ENCODE measurements at regions not wholly inside any gene's neighbourhood (a gene's known extent, or its start where the extent isn't known, plus 50 kb on each side); places are given as distances from the start of the nearest gene placed in this dataset.

DNA sequence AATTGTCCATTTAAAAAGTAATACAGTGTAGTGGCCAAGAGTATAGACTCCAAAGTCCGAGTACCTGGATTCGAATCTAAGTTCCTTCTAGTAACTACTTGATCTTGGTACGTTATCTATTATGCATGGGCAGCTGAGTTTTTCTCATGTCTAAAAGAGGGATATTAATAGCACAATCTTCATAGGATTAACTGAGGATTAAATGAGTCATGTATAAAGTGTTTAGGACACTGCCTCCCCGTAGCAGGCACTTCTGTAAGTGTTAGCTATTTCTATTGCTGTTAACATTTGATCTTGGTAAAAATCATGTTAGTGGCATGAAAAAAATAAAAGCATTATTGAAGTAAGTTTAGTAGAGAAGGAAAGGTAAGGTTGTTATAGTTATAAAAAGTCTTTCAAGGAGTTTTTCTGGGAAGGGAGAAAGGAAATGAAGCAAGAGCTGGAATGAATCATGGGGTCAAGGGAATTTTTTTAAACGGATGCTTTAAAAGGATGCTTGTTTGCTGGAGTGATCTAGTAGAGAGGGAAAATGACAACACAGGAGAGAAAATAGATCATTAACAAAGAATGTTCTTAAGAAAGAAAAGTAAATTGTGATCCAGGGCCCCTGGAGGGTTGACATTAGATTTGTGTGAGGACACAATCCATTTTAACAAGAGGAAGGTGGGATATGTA is 502.2 kb upstream of the USP15 start:
- no peak for DNase-seq
- Mint-ChIP-seq H3K9me3 (no peaks in the 10 kb centered on the region), H3K4me1 (ENCODE audit: low read depth) (no peaks in the 10 kb centered on the region), H3K36me3 (ENCODE audit: low read depth) (no peaks in the 10 kb centered on the region), H3K27me3 (no peaks in the 10 kb centered on the region), H3K4me3 (no peak overlapping the region), H3K27ac (no peak overlapping the region)
- ChIA-PET POLR2A (no interaction called here), CTCF (interaction anchor here (1.4 kb wide), 1 partner anchor 247 kb away, joined by 3 read pairs; no protein-coding TSS in a partner anchor)
- no peak for TF ChIP-seq CTCF (IDR thresholded peaks at IDR 0.05)
- intact Hi-C loops (cut with micrococcal nuclease): no loop called here
- ATAC-seq: no peak

DNA sequence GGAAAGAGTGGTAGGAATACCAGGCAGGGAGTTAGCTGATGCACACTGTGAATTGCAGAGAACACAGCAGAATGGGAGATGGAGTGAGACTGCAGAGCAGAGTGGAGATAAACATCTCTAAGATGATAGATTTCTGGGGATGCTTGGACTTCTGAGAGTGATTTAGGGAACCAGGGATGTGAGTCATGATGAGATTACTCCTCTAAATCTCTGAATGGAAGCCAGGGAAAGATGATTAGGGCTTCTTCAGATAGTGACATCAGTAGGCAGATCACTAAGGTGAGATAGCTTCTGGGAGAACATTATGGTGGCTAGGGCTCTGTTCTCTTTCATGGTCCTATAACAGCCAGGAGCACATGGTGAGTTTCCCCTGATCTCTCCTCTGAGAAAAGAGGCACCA is 501.5 kb upstream of the USP15 start:
- Mint-ChIP-seq H3K36me3 (ENCODE audit: low read depth) (no peaks in the 10 kb centered on the region), H3K4me1 (ENCODE audit: low read depth) (no peaks in the 10 kb centered on the region), H3K27ac (no peak overlapping the region), H3K4me3 (no peak overlapping the region), H3K27me3 (no peaks in the 10 kb centered on the region), H3K9me3 (no peaks in the 10 kb centered on the region)
- CTCF ChIA-PET: interaction anchor here (1.4 kb wide), 1 partner anchor 246 kb away, joined by 3 read pairs; no protein-coding TSS in a partner anchor
- no peak for TF ChIP-seq CTCF (IDR thresholded peaks at IDR 0.05)
- intact Hi-C loops (cut with micrococcal nuclease): no loop called here
- no peak for ATAC-seq
- POLR2A ChIA-PET: no interaction called here
- DNase-seq: no peak

DNA sequence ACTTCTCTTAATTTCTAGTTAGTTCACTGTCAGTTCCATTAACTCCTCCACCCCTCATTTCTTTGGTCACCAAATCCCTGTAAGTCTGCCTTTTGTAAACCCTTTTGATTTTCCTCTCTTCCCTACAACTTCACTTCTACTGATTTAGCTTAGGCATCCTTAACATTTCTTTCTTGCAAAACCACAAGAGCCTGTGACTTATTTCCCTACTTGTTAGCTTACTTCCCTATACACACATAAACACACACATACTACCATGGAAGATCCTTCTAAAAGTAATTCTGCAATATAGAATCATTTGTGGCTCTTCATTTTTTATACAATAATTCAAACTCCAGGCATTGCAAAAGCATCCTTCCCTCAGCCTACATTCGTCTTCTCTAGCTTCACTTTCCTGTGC is 494.3 kb upstream of the USP15 start:
- Mint-ChIP-seq H3K27me3 (peaks cover 3% of the 10 kb centered on the region), H3K27ac (no peak overlapping the region), H3K36me3 (ENCODE audit: low read depth) (no peaks in the 10 kb centered on the region), H3K4me1 (ENCODE audit: low read depth) (no peaks in the 10 kb centered on the region), H3K9me3 (peaks cover 2% of the 10 kb centered on the region), H3K4me3 (no peak overlapping the region)
- intact Hi-C loops (cut with micrococcal nuclease): no loop called here
- TF ChIP-seq CTCF (IDR thresholded peaks at IDR 0.05): no peak
- CTCF ChIA-PET: no interaction called here
- ATAC-seq (no peak), DNase-seq (no peak)
- POLR2A ChIA-PET: no interaction called here

DNA sequence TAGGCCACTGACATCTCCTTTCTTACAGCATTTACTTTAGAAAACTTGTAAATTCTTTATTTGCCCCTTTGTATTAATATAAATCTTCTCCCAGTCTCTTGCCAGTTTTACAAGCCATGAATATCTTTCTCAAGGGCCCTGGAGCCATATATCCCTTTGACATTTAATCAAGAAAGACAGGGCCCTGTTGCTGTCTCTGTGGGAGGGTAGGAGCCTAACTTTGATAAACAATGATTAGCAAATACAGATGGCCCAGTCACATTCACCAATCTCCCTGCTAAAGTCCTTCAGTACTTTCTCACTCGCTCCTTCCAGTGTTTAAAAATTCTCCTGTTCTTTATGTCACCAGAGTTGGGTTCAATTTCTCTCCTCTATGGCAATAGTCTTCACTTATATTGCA is 479.8 kb upstream of the USP15 start:
- Mint-ChIP-seq H3K27ac (no peak overlapping the region), H3K27me3 (no peaks in the 10 kb centered on the region), H3K4me3 (no peak overlapping the region), H3K9me3 (no peaks in the 10 kb centered on the region), H3K4me1 (ENCODE audit: low read depth) (no peaks in the 10 kb centered on the region), H3K36me3 (ENCODE audit: low read depth) (no peaks in the 10 kb centered on the region)
- CTCF ChIA-PET: no interaction called here
- DNase-seq: no peak
- ATAC-seq: no peak
- intact Hi-C loops (cut with micrococcal nuclease): no loop called here
- no peak for TF ChIP-seq CTCF (IDR thresholded peaks at IDR 0.05)
- POLR2A ChIA-PET: no interaction called here

- Mint-ChIP-seq H3K36me3 (ENCODE audit: low read depth) (no peaks in the 10 kb centered on the region), H3K4me1 (ENCODE audit: low read depth) (no peaks in the 10 kb centered on the region), H3K27ac (no peak overlapping the region), H3K9me3 (peaks cover 1% of the 10 kb centered on the region), H3K27me3 (no peaks in the 10 kb centered on the region), H3K4me3 (no peak overlapping the region)
- no peak for TF ChIP-seq CTCF (IDR thresholded peaks at IDR 0.05)
- ChIA-PET CTCF (no interaction called here), POLR2A (no interaction called here)
- DNase-seq: no peak
- no peak for ATAC-seq
- intact Hi-C loops (cut with micrococcal nuclease): no loop called here
Measured at GRCh38 chr12:61781021-61781581, 479.1 kb upstream of the USP15 start.
